ENCODE measurements at regions not wholly inside any gene's neighbourhood (a gene's known extent, or its start where the extent isn't known, plus 50 kb on each side); places are given as distances from the start of the nearest gene placed in this dataset.
"Not testable (repeated sequence)": the region's sequence is repeated elsewhere in the genome, so short reads cannot be mapped to it uniquely, and the experiment has no call there.

DNA sequence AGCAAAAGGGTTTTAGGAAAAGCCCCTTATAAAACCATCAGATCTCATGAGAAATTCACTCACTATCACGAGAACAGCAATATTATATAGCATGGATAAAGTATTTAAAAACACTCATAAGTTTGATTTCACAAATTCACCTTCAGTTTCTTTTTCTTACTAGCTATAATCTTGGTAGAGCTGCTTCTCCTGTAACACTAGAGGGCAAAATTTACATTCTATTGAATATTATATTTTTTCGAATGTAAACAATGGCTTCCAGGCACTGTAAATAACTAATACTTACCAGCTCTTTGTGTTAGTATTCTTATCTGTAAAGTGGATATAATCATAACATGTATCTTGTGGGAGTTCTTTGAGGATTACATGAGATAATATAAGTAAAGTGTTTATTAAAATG, 259.6 kb downstream of the CCER1 start:
- DNase-seq: no peak

DNA sequence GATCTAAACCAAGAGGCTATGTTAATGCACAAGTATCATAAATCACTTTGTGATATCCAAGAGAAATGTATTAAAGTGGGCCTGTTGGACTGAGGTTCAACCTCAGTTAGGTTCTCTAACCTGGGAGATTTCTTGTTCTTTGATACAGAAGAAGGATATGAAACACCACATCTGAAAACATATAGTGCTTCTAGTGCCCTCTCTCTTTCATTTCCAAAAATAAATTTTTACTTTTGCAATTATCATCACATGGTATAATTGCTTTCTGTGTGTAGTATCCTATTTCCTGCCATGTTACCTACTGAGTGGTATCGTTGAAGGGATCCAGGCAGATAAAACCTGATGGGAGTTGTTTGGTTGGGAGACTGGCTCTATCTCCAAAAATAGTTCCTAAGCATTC, 264.9 kb downstream of the CCER1 start:
- DNase-seq: no peak

- DNase-seq: not testable (repeated sequence)
Measured at GRCh38 chr12:90687682-90688081, 267.3 kb downstream of the CCER1 start.

DNA sequence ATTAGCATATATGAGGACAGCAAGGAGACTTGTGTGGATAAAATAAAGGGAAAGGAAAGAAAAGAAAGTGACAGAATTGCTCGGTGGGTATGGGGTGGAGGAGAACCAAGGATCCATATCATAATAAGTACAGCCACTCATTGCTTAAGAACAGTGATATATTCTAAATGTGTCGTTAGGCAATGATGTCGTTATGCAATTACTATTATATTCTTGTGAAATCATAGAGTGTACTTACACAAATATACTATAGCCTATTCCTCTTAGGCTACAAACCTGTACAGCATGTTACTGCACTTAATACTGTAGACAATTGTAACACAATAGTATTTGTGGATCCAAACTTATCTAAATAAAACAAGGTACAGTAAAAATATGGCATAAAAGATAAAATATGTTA, 271.1 kb downstream of the CCER1 start:
- no peak for DNase-seq

DNA sequence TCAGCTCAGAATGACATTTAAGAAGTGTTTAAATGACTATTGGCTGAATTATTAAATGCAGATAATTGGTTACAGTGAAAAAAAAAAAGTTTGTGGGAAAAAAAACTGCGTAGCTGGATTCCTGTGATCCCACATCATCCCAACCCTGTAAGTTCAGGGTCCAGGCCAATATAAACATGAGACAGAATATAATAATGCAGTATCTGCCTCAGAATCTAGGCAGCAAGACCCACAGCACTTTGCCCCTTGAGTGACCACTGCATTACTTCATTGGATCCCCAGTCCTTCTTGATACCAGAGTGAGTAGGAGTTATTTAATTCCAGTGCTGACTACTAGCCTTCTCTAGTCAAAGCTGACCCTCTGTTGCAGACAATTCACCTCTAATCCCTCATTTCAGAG, 272.6 kb downstream of the CCER1 start:
- DNase-seq: no peak

DNA sequence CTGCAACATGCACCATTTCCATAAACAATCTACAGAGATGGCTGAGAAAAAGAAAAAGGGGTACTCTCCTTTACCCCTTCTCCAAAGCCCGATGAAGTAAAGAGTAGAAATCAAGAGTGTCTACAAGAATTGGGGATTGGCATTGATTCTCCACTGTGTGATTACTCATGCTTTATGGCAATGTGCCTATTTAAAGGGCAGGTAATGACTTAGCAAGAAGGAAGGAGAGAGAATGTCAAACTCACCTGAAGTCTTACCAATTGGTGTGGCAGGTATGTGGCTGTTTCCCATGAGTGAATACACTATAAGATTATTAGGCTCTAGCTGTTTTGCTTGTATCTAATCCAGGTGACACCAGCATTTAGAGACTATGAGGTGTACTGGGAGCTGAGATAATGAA, 275.3 kb downstream of the CCER1 start:
- DNase-seq: no peak

DNA sequence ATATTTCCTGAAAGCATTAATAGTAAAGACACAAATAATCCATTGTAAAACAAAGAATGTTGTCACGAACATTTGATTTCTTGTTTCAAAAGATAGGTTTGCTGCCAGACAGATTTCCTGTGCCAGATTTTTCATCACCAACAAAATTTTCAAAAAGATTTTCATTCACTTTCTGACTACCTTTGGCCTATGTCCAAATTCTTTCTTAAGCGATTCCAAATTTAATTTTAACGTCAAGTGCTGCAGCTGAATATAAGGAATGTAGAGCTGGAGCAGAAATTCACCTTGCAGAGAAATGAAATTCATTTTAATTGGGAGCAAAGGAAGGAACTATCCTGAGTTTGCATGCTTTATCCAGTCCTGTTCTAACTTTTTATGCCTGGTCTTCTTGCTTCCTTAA, 277.4 kb downstream of the CCER1 start:
- no peak for DNase-seq

DNA sequence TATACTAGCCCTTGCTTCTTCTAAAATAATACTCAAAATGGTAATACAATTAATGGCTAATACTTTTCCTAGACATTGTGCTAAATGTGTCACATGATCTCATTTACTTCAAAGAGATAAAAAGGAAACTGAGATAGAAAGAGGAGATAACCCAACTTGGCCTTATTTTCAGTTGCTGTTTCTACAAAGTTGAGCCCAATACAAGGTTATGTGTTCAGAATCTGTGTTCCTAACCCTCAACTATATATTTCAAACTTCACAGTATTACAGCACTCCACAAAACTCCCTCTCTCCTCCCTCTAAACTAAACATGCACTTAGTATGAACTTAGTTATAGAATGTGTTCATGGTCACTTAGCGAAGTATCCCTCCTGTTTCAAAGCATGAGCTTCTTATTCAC, 277.9 kb downstream of the CCER1 start:
- DNase-seq: no peak

DNA sequence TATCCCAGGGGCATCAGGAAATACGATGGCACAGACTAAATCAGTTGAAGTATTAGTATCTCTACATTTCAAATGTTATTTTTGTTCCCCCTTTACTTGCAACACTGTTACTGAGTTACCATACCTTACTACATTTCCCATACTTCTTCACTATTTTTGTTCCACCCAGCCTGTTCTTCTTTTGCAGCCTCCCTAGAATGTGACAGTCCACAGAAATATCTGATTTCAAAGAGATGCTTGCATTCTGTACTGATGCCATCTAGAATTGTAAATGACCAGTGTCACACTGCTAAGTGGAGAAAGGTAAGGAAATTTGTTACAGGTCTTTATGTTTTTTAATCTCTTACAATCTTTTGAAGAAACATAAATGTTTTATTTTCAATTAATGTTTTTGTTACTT, 279.9 kb downstream of the CCER1 start:
- no peak for DNase-seq

DNA sequence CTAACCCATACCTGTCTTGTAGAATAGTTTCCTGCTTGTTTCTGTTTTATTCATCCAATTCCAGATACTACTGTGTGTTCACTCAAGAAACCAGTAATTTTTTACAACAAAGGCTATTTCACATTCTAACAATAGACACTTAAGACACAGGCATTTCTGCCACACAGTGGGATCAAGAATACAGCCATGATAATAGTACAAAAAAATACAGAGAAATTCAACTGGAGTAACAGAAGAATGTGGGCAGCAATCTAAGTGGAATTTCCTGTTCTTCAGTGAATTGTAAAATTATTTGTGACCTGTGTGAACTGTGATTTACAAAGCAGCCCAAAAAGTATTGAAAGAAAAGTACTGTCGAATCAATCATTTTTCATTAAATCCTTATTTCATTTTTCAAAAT, 282.9 kb downstream of the CCER1 start:
- no peak for DNase-seq

GRCh38 chr12:90663949-90664348, 291.0 kb downstream of the CCER1 start:
- not testable (repeated sequence) for DNase-seq

GRCh38 chr12:90659060-90659459, 295.9 kb downstream of the CCER1 start:
- DNase-seq: no peak

DNA sequence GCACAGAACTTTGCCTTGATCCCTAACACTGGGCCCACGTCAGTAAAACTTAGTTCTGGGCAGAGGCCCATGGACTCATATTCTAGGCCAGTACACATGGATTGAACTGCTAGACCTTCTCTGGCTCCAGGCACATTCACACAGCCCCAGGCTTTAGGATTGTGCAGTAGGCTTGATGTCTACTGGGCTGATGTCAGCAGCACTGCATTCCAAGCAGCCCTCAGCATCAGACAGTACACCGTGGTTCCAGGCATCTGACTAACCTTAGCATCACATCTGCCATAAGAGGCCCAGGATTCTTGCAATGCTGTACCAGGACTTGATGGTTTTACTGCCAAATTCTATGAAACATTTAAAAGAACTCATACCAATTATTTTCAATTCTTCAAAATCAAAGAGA, 301.9 kb downstream of the CCER1 start:
- no peak for DNase-seq

DNA sequence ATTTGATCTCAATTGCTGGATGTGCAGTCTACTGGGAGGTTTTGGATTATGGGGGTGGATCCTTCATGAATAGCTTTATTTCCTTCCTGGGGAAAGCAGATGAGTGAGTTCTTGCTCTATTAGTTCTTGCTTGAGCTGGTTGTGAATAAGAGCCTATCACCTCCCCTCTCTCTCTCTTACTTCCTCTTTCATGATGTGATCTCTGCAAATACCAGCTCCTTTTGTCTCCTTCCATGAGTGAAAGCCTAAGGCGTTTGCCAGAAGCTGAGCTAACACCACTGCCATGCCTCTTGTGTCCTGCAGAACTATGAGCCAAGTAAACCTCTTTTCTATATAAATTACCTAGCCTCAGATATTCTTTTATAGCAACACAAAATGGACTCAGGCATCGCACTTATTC, 302.7 kb downstream of the CCER1 start:
- DNase-seq: no peak

- no peak for DNase-seq
Measured at GRCh38 chr12:90645181-90645580, 309.8 kb downstream of the CCER1 start.

GRCh38 chr12:90631591-90632212, 323.3 kb downstream of the CCER1 start:
- no peak for DNase-seq

DNA sequence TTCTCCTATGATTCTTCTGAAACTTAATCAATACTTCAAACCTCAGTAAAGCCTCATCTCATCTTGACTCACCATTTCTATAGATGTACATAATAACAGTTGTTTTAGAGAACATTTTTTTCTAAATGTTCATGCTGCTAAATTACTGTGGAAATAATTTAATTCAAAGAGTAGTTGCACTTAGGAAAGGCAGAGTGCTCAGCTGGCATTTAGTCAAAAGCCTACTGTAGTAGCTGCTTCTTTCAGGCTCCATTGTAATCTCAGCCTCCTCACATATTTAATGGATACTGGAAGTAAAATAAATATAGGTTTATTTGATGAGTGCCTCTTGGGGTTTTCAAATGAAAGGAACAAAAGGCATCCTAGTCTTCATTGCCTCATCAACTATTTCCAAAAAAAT, 325.0 kb downstream of the CCER1 start:
- no peak for DNase-seq

DNA sequence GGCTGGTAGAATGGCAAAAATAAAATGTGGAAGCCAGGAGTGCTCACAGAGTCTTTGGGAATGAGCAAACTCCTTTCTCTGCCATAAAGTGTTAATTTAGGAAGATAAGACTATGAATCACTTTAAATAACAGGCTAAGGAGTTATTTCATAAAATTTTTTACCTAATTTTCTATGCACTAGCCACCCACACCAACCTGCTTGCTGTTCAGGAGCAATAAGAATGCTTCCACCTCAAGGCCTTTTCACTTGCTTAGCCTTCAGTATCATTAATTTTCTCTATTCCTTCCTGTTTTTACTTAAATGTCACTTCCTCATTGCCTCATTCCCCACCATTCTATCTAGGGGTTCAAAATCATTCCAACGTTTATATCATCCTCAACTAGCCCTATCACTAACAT, 326.8 kb downstream of the CCER1 start:
- DNase-seq: no peak

DNA sequence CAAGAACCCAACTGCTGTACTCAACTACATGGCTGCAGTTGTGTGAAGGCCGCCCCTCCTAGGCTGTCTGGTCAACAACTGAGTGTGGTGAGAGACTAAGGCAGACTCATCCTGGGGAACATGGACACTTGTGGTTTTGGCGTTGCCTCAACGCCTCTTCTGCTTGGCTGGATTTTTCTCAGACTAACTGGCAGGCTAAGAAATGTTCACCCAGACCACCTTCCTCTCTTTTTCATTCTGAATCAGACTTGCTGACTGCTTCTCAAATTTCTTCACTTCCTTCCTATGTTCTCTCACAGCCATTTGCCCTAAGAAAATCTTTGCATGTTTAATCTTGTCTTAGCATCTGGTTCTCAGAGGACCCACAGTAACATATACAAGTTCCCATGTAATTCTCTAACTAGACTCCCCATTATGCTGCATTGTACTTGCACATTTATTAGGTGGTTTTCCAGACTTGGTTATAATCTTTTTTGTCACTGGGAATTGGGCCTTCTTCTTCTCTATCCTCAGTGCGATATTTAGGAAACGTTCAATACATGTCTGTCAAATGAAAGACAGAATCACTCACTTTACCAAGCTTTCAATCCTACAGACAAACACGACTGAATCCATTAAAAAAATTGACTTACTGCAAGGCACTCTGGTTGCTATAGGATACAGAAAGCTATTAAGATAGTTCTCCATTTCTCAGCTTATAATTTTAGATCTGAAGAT, 327.6 kb downstream of the CCER1 start:
- DNase-seq: no peak

DNA sequence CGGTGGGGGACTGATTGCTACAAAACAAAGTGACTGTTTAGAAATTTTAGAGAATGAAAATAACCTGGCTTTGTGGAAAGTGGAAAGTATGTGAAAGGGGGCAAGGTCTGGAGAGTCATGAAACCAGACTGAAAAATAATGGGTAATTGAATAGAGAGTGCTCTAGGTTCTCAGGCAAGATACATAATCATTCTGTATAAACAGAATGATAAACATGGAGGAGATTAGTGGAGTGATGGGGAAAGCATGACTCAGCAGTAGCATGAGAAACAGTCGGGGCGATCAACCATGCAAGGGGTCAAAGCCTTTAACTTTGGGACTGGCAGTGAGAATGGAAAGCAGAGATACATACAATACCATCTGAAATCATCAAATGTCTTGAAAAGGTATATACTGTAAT, 332.5 kb downstream of the CCER1 start:
- no peak for DNase-seq

DNA sequence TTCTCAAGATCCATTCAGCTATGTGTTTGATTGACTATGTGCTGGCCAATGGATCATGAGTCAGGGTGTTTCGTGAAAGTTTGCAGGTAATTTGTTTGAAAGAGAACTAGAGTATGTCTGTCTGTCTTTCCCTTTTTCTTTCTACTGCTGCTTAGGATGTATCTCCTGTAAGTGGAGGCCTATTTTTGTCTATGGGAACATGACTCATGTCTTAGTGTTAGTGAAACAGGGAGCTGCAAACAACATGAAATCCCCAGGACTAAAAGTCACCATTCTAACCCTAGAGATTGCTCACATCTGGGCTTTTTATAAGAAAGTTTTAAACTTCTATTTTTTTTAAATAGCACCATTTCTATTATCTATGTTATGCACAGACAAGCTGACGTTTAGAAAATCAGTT, 333.0 kb downstream of the CCER1 start:
- DNase-seq: no peak

DNA sequence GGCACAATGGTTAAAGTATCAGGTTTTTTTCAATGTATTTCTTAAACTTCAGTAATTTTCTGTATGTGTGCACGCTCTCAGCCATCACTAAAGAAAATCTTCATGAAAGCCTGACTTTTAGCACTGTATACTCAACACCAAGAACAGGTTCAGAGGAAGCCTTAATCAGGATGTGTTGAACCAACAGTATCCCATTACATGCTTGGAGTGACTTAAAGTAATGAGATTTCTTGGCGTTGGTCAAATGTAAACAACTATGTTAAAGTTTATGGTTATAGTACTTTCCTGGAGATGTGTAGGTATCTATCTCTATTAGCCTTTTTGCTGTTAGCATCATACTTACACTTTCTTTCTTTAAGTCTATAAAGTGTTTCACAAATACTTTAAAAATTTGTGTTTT, 335.0 kb downstream of the CCER1 start:
- DNase-seq: no peak

- DNase-seq: no peak
Measured at GRCh38 chr12:90618586-90618985, 336.4 kb downstream of the CCER1 start.

DNA sequence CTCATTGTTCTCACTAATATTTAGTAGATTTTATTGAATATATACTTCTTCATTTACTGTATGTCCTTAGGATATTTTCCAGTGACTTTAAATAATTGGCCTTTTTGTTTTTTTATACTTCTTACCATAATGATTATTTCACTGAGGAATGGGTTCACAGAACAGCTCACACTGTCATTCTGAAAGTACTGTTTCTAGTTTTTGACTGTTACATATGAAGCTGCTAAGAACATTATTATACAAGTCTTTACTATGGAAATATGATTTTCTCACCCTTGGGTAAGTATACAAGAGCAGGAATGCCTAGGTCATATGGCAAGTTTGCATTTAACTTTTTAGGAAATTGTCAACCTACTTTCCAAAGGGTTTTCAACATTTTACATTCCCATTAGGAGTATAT, 343.1 kb downstream of the CCER1 start:
- no peak for DNase-seq

Data from anterior cingulate cortex (tissue), 58 donors.